ENCODE measurements at regions not wholly inside any gene's neighbourhood (a gene's known extent, or its start where the extent isn't known, plus 50 kb on each side); places are given as distances from the start of the nearest gene placed in this dataset.

DNA sequence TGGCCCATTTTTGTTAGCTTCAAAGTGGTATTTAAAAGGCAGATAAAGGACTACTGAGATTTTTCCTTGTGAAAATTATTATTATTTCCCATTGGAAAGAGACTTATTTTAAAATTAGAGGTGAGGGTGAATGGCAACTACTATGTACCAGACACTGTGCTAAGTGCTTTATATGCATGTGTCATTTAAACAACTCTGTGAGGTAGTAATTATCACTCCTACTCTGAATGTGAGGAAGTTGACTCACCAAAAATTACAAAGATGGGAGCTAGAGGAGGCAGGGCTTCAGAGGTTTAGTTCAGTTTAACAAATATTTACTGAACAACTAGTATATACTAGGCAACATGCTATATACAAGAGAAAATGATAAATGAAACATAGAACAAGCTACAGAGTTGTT, 78.2 kb downstream of the MSL3 start:
- TF ChIP-seq, protein P1, sequence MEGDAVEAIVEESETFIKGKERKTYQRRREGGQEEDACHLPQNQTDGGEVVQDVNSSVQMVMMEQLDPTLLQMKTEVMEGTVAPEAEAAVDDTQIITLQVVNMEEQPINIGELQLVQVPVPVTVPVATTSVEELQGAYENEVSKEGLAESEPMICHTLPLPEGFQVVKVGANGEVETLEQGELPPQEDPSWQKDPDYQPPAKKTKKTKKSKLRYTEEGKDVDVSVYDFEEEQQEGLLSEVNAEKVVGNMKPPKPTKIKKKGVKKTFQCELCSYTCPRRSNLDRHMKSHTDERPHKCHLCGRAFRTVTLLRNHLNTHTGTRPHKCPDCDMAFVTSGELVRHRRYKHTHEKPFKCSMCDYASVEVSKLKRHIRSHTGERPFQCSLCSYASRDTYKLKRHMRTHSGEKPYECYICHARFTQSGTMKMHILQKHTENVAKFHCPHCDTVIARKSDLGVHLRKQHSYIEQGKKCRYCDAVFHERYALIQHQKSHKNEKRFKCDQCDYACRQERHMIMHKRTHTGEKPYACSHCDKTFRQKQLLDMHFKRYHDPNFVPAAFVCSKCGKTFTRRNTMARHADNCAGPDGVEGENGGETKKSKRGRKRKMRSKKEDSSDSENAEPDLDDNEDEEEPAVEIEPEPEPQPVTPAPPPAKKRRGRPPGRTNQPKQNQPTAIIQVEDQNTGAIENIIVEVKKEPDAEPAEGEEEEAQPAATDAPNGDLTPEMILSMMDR (IDR thresholded peaks at IDR 0.05; ENCODE audit: unreplicated experiment) = no peak
- Mint-ChIP-seq H3K4me1 (ENCODE audit: unreplicated experiment) (no peaks in the 10 kb centered on the region), H3K9me3 (ENCODE audit: unreplicated experiment) (no peaks in the 10 kb centered on the region), H3K27ac (ENCODE audit: unreplicated experiment) (no peak overlapping the region), H3K27me3 (ENCODE audit: unreplicated experiment) (no peaks in the 10 kb centered on the region), H3K4me3 (ENCODE audit: unreplicated experiment) (no peak overlapping the region), H3K36me3 (ENCODE audit: low read depth, unreplicated experiment) (no peaks in the 10 kb centered on the region)
- no peak for DNase-seq (ENCODE audit: low spot score)

DNA sequence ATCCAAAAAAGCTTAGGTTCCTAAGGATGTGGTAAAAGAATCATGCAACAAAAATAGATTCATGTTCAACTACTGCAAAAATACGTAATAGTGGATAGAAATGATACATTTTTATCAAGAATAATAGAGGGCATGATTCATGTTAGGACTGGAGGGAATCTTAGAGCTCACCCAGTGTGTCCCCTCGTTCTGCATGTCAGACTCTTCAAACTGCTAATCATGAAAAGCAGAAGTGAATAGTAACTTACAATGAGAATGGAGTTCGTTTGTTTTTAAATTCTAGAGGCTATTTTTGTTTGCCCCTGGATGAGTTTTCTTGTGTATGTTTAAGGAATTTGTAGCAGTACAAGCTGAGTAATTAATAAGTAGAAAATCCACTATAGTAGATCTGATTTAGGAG, 79.4 kb downstream of the MSL3 start:
- DNase-seq (ENCODE audit: low spot score) = no peak
- no peaks in the 10 kb centered on the region for H3K36me3 Mint-ChIP-seq (ENCODE audit: low read depth, unreplicated experiment)
- no peak overlapping the region for H3K4me3 Mint-ChIP-seq (ENCODE audit: unreplicated experiment)
- no peaks in the 10 kb centered on the region for H3K4me1 Mint-ChIP-seq (ENCODE audit: unreplicated experiment)
- TF ChIP-seq, protein P1 (IDR thresholded peaks at IDR 0.05; ENCODE audit: unreplicated experiment) = no peak
- no peak overlapping the region for H3K27ac Mint-ChIP-seq (ENCODE audit: unreplicated experiment)
- no peaks in the 10 kb centered on the region for H3K9me3 Mint-ChIP-seq (ENCODE audit: unreplicated experiment)
- H3K27me3 Mint-ChIP-seq (ENCODE audit: unreplicated experiment) = no peaks in the 10 kb centered on the region

DNA sequence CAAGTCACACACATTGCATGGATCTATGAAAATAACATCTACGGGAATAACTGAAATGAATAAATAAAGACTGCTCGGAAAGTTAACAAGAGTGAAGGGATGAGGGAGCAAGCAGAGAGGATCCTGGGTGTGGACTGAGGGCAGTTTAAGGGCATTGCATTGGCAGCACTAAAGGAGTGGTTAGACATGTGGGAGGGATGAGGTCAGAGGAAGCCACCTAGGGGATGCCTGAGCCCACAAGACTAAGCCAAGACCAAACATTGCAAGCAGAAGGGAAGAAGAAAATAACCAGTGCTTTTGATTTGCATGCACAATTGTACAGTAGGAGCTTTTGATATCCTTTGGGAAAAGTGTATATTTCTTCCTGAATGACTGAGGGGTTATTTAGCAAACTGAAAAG, 106.1 kb downstream of the MSL3 start:
- no peaks in the 10 kb centered on the region for H3K36me3 Mint-ChIP-seq (ENCODE audit: low read depth, unreplicated experiment)
- TF ChIP-seq, protein P1 (IDR thresholded peaks at IDR 0.05; ENCODE audit: unreplicated experiment) = no peak
- no peak overlapping the region for H3K4me3 Mint-ChIP-seq (ENCODE audit: unreplicated experiment)
- no peaks in the 10 kb centered on the region for H3K4me1 Mint-ChIP-seq (ENCODE audit: unreplicated experiment)
- H3K9me3 Mint-ChIP-seq (ENCODE audit: unreplicated experiment) = no peaks in the 10 kb centered on the region
- no peaks in the 10 kb centered on the region for H3K27me3 Mint-ChIP-seq (ENCODE audit: unreplicated experiment)
- no peak for DNase-seq (ENCODE audit: low spot score)
- H3K27ac Mint-ChIP-seq (ENCODE audit: unreplicated experiment) = no peak overlapping the region

DNA sequence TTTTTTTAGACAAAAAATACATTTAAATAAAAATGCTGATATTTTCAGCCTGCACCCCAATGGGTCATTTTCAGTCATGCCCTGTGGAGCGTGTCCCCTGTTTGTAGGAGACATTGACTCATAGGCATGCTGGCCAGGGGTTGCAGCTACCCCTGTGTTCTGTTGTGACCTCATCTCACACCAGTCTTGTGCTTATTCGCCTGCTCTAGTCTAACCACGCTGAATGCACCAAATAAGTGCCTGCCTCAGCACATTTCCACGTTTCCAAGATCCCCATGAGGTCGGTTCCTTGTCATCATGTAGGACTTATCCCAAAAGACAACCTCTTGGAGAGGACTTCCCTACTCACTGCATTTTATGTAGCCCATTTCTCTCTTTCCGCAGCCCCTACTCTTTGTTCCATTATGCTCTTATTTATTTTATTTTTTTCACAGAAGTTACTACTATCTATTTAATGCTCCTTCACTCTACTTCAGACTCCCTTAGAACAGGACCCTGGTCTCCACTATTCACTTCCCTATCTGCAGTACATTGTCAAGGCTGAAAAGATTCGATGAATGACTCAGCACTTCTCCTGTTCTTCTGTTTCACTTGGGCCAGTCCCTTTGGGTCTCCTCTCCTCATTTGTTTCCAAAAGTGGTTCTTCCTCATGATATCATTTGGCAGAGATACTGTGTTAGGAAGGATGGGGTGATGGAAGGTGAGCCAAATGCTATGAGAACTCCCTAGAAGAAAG, 109.7 kb downstream of the MSL3 start:
- no peak overlapping the region for H3K27ac Mint-ChIP-seq (ENCODE audit: unreplicated experiment)
- TF ChIP-seq, protein P1 (IDR thresholded peaks at IDR 0.05; ENCODE audit: unreplicated experiment) = no peak
- no peaks in the 10 kb centered on the region for H3K27me3 Mint-ChIP-seq (ENCODE audit: unreplicated experiment)
- H3K36me3 Mint-ChIP-seq (ENCODE audit: low read depth, unreplicated experiment) = no peaks in the 10 kb centered on the region
- DNase-seq (ENCODE audit: low spot score) = no peak
- H3K9me3 Mint-ChIP-seq (ENCODE audit: unreplicated experiment) = no peaks in the 10 kb centered on the region
- no peaks in the 10 kb centered on the region for H3K4me1 Mint-ChIP-seq (ENCODE audit: unreplicated experiment)
- no peak overlapping the region for H3K4me3 Mint-ChIP-seq (ENCODE audit: unreplicated experiment)

DNA sequence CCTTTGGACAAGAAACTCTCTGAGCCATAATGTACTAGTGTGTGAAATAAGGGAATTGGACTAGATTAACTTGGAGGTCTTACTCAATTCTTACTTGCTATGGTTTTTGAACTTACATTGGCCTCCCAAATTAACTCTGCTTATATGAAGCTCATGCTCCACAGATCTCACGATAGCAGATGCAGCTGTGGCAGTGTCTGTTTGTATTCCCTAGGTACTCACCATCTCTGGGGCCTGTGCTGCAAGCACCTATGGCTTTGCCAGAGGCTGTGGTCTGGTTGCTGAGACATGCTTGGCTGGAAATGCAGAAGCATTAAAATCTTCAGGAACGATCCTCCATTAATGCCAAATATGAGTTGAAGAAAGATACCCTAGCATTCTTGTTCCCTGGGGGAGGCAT, 112.8 kb downstream of the MSL3 start:
- Mint-ChIP-seq H3K27me3 (ENCODE audit: unreplicated experiment) (no peaks in the 10 kb centered on the region), H3K9me3 (ENCODE audit: unreplicated experiment) (no peaks in the 10 kb centered on the region), H3K4me1 (ENCODE audit: unreplicated experiment) (no peaks in the 10 kb centered on the region), H3K27ac (ENCODE audit: unreplicated experiment) (no peak overlapping the region), H3K4me3 (ENCODE audit: unreplicated experiment) (no peak overlapping the region), H3K36me3 (ENCODE audit: low read depth, unreplicated experiment) (no peaks in the 10 kb centered on the region)
- TF ChIP-seq, protein P1 (IDR thresholded peaks at IDR 0.05; ENCODE audit: unreplicated experiment) = no peak
- no peak for DNase-seq (ENCODE audit: low spot score)
